ENCODE measurements at regions not wholly inside any gene's neighbourhood (a gene's known extent, or its start where the extent isn't known, plus 50 kb on each side); places are given as distances from the start of the nearest gene placed in this dataset.

DNA sequence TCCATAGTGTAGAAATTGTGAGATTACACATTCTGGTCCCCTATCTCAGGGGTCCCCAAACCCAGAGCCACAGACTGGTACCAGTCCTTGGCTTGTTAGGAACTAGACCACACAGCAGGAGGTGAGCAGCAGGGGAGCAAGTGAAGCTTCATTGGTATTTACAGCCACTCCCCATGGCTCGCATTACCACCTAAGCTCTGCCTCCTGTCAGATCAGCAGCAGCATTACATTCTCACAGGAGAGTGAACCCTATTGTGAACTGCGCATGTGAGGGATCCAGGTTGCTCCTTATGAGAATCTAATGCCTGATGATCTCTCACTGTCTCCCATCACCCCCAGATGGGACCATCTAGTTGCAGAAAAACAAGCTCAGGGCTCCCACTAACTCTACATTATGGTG is 229.7 kb upstream of the IRF2BP2 start:
- H2BK120ac ChIP-seq (ENCODE audit: insufficient read depth, low read length, poor library complexity) = no peak overlapping the region
- H3K4me1 ChIP-seq (ENCODE audit: control insufficient read depth in 1 of 2, insufficient read depth in 2 of 2, low read length in 2 of 2) = no peaks in the 10 kb centered on the region
- H2BK12ac ChIP-seq (ENCODE audit: low read length) = no peak overlapping the region
- no peaks in the 10 kb centered on the region for H3K36me3 ChIP-seq (ENCODE audit: control insufficient read depth in 1 of 2, insufficient read depth in 2 of 2, low read length in 2 of 2)
- H3K9ac ChIP-seq (ENCODE audit: low read length) = no peak overlapping the region
- H2AK5ac ChIP-seq (ENCODE audit: low read length) = no peak overlapping the region
- H3K79me2 ChIP-seq (ENCODE audit: control insufficient read depth, insufficient read depth, low read length, poor library complexity) = no peaks in the 10 kb centered on the region
- H3K4me3 ChIP-seq (ENCODE audit: low read depth, low read length) = no peak overlapping the region
- no peak overlapping the region for H3K23ac ChIP-seq (ENCODE audit: low read length)
- no peak overlapping the region for H4K12ac ChIP-seq (ENCODE audit: low read depth, low read length)
- H4K91ac ChIP-seq (ENCODE audit: low read depth, low read length) = no peak overlapping the region
- no peak overlapping the region for H2BK5ac ChIP-seq (ENCODE audit: low read depth, low read length, poor library complexity)
- H3K27me3 ChIP-seq (ENCODE audit: insufficient read depth, low read length) = no peaks in the 10 kb centered on the region
- no CpG with 5 or more reads among the region's 2 CpGs for WGBS (ENCODE audit: extremely low coverage, insufficient coverage, insufficient read length)
- no peak overlapping the region for H4K8ac ChIP-seq (ENCODE audit: low read depth, low read length)
- no peak overlapping the region for H3K18ac ChIP-seq (ENCODE audit: low read length)
- no peak for DNase-seq
- H3K79me1 ChIP-seq (ENCODE audit: low read length) = no peaks in the 10 kb centered on the region
- no peak overlapping the region for H2AFZ ChIP-seq (ENCODE audit: insufficient read depth, low read length, poor library complexity)
- peaks cover 2% of the 10 kb centered on the region for H3K9me3 ChIP-seq (ENCODE audit: insufficient read depth, low read depth, low read length)
- H3K4me2 ChIP-seq (ENCODE audit: low read length) = no peak overlapping the region
- no peak overlapping the region for H3K27ac ChIP-seq (ENCODE audit: low read depth, low read length)
- no peak overlapping the region for H3K14ac ChIP-seq (ENCODE audit: low read length)
- no peak overlapping the region for H3K4ac ChIP-seq (ENCODE audit: low read depth, low read length)

DNA sequence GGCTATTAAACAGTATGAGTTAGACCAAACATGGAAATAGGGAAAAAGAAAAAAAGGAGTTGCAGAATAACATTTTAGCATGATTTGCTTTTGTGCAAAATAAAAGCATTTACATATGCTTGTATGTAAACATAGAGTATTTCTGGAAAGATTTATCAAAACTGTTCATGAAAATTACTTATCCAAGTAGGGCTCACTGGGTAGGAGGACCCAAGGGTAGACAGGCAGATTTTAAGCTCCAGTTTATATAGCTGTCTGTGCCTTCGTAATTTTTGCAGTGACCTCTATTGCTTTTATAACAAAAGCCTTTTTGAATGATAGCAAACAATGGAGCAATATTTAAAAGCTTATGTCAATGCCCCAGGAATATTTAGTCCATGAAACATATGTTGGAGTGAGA is 228.8 kb upstream of the IRF2BP2 start:
- Histone ChIP-seq H4K12ac (ENCODE audit: low read depth, low read length) (no peak overlapping the region), H3K36me3 (ENCODE audit: control insufficient read depth in 1 of 2, insufficient read depth in 2 of 2, low read length in 2 of 2) (no peaks in the 10 kb centered on the region), H3K18ac (ENCODE audit: low read length) (no peak overlapping the region), H4K8ac (ENCODE audit: low read depth, low read length) (no peak overlapping the region), H2BK120ac (ENCODE audit: insufficient read depth, low read length, poor library complexity) (no peak overlapping the region), H3K9ac (ENCODE audit: low read length) (no peak overlapping the region), H4K91ac (ENCODE audit: low read depth, low read length) (no peak overlapping the region), H3K27me3 (ENCODE audit: insufficient read depth, low read length) (no peaks in the 10 kb centered on the region), H3K4me2 (ENCODE audit: low read length) (no peak overlapping the region), H3K79me1 (ENCODE audit: low read length) (no peaks in the 10 kb centered on the region), H2BK5ac (ENCODE audit: low read depth, low read length, poor library complexity) (no peak overlapping the region), H2BK12ac (ENCODE audit: low read length) (no peak overlapping the region), H3K9me3 (ENCODE audit: insufficient read depth, low read depth, low read length) (peaks cover 2% of the 10 kb centered on the region), H3K4me3 (ENCODE audit: low read depth, low read length) (no peak overlapping the region), H3K4me1 (ENCODE audit: control insufficient read depth in 1 of 2, insufficient read depth in 2 of 2, low read length in 2 of 2) (no peaks in the 10 kb centered on the region), H3K23ac (ENCODE audit: low read length) (no peak overlapping the region), H3K14ac (ENCODE audit: low read length) (no peak overlapping the region), H2AK5ac (ENCODE audit: low read length) (no peak overlapping the region), H3K4ac (ENCODE audit: low read depth, low read length) (no peak overlapping the region), H3K79me2 (ENCODE audit: control insufficient read depth, insufficient read depth, low read length, poor library complexity) (no peaks in the 10 kb centered on the region), H2AFZ (ENCODE audit: insufficient read depth, low read length, poor library complexity) (no peak overlapping the region), H3K27ac (ENCODE audit: low read depth, low read length) (no peak overlapping the region)
- WGBS (ENCODE audit: extremely low coverage, insufficient coverage, insufficient read length) = no CpG with 5 or more reads among the region's 1 CpG
- DNase-seq = no peak

DNA sequence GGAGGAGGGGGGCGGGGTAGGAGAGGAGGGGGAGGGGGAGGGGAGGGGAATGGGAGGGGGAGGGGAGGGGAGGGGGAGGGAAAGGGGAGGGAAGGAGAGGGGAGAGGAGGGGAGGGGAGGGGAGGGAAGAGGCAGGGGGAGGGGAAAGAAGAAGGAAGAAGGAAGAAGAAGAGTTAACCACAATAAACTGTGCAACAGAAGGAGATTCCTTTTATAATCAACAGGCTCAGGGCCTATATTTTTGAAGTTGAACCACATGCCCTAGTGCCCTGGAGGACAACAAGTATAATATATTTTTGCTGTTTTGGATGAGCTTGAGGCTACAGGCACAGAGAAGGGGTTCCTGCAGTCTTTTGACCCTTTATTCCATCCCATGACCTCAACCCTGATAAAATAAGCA is 228.2 kb upstream of the IRF2BP2 start:
- no peak overlapping the region for H2BK5ac ChIP-seq (ENCODE audit: low read depth, low read length, poor library complexity)
- H3K9ac ChIP-seq (ENCODE audit: low read length) = no peak overlapping the region
- H4K8ac ChIP-seq (ENCODE audit: low read depth, low read length) = no peak overlapping the region
- no peaks in the 10 kb centered on the region for H3K79me1 ChIP-seq (ENCODE audit: low read length)
- H3K18ac ChIP-seq (ENCODE audit: low read length) = no peak overlapping the region
- H3K27me3 ChIP-seq (ENCODE audit: insufficient read depth, low read length) = no peaks in the 10 kb centered on the region
- no peak overlapping the region for H3K4ac ChIP-seq (ENCODE audit: low read depth, low read length)
- no peak overlapping the region for H2AFZ ChIP-seq (ENCODE audit: insufficient read depth, low read length, poor library complexity)
- H3K4me2 ChIP-seq (ENCODE audit: low read length) = no peak overlapping the region
- no peak overlapping the region for H3K4me3 ChIP-seq (ENCODE audit: low read depth, low read length)
- H3K14ac ChIP-seq (ENCODE audit: low read length) = no peak overlapping the region
- H2BK120ac ChIP-seq (ENCODE audit: insufficient read depth, low read length, poor library complexity) = no peak overlapping the region
- no peaks in the 10 kb centered on the region for H3K79me2 ChIP-seq (ENCODE audit: control insufficient read depth, insufficient read depth, low read length, poor library complexity)
- no peak overlapping the region for H3K27ac ChIP-seq (ENCODE audit: low read depth, low read length)
- no peaks in the 10 kb centered on the region for H3K4me1 ChIP-seq (ENCODE audit: control insufficient read depth in 1 of 2, insufficient read depth in 2 of 2, low read length in 2 of 2)
- no peak for DNase-seq
- H2BK12ac ChIP-seq (ENCODE audit: low read length) = no peak overlapping the region
- peaks cover 2% of the 10 kb centered on the region for H3K9me3 ChIP-seq (ENCODE audit: insufficient read depth, low read depth, low read length)
- WGBS (ENCODE audit: extremely low coverage, insufficient coverage, insufficient read length) = 50% methylated on average over 1 of the region's 1 CpG
- H4K91ac ChIP-seq (ENCODE audit: low read depth, low read length) = no peak overlapping the region
- H2AK5ac ChIP-seq (ENCODE audit: low read length) = no peak overlapping the region
- H3K36me3 ChIP-seq (ENCODE audit: control insufficient read depth in 1 of 2, insufficient read depth in 2 of 2, low read length in 2 of 2) = no peaks in the 10 kb centered on the region
- no peak overlapping the region for H3K23ac ChIP-seq (ENCODE audit: low read length)
- no peak overlapping the region for H4K12ac ChIP-seq (ENCODE audit: low read depth, low read length)

DNA sequence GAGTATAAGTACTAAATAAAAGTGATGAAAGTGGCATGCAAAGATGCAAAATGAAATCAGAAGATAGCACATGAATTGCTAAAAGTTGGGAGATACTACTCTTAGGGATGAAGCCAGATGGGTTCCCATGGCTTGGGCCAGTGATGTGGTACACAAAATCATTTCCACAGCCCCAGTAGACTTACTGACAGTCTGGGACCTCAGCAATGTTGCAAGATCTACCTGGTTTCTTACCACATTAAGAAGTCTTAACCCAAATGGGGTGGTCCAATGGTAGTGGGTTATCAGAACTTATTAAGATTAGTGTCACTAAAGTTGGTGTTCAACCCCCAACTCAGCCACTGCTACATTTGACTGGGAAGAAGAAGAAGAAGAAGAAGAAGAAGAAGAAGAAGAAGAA is 227.7 kb upstream of the IRF2BP2 start:
- Histone ChIP-seq H3K9me3 (ENCODE audit: insufficient read depth, low read depth, low read length) (peaks cover 2% of the 10 kb centered on the region), H4K8ac (ENCODE audit: low read depth, low read length) (no peak overlapping the region), H3K36me3 (ENCODE audit: control insufficient read depth in 1 of 2, insufficient read depth in 2 of 2, low read length in 2 of 2) (no peaks in the 10 kb centered on the region), H3K14ac (ENCODE audit: low read length) (no peak overlapping the region), H3K4me2 (ENCODE audit: low read length) (no peak overlapping the region), H3K9ac (ENCODE audit: low read length) (no peak overlapping the region), H4K91ac (ENCODE audit: low read depth, low read length) (no peak overlapping the region), H2AFZ (ENCODE audit: insufficient read depth, low read length, poor library complexity) (no peak overlapping the region), H3K79me1 (ENCODE audit: low read length) (no peaks in the 10 kb centered on the region), H3K79me2 (ENCODE audit: control insufficient read depth, insufficient read depth, low read length, poor library complexity) (no peaks in the 10 kb centered on the region), H4K12ac (ENCODE audit: low read depth, low read length) (no peak overlapping the region), H2BK120ac (ENCODE audit: insufficient read depth, low read length, poor library complexity) (no peak overlapping the region), H2AK5ac (ENCODE audit: low read length) (no peak overlapping the region), H3K4ac (ENCODE audit: low read depth, low read length) (no peak overlapping the region), H2BK12ac (ENCODE audit: low read length) (no peak overlapping the region), H3K18ac (ENCODE audit: low read length) (no peak overlapping the region), H3K4me1 (ENCODE audit: control insufficient read depth in 1 of 2, insufficient read depth in 2 of 2, low read length in 2 of 2) (no peaks in the 10 kb centered on the region), H3K27me3 (ENCODE audit: insufficient read depth, low read length) (no peaks in the 10 kb centered on the region), H3K27ac (ENCODE audit: low read depth, low read length) (no peak overlapping the region), H2BK5ac (ENCODE audit: low read depth, low read length, poor library complexity) (no peak overlapping the region), H3K23ac (ENCODE audit: low read length) (no peak overlapping the region), H3K4me3 (ENCODE audit: low read depth, low read length) (no peak overlapping the region)
- no peak for DNase-seq
